Stomach (tissue), 8 donors: ENCODE measurements at regions not wholly inside any gene's neighbourhood (a gene's known extent, or its start where the extent isn't known, plus 50 kb on each side); places are given as distances from the start of the nearest gene placed in this dataset.

ENCODE experiments used
- DNase-seq, 2 donors: peaks; one replicate each; pipeline versions ENCODE4 v3.0.0 to v3.0.0-alpha.2; 2013 to 2019
- H3K27ac ChIP-seq, 5 donors: fragments of 200-600 bp in 4 of 5; sonication (generic) in 4 of 5; one replicate each; pipeline ENCODE4 v1.5.1; 2013 to 2019; ENCODE audit warnings: mild to moderate bottlenecking in 1 of 5, moderate library complexity in 1 of 5
- H3K27me3 ChIP-seq, 3 donors: fragments of 200-600 bp; sonication (generic); one replicate each; pipeline ENCODE4 v1.5.1; 2017 to 2019; ENCODE audit warnings: mixed run types in 1 of 3
- H3K36me3 ChIP-seq, 4 donors: fragments of 200-600 bp; sonication (generic); 1 replicate in 3 of 4; 2 replicates in 1 of 4; pipeline ENCODE4 v1.5.1; 2016 to 2019
- H3K4me1 ChIP-seq, 4 donors: fragments of 200-600 bp; sonication (generic); one replicate each; pipeline ENCODE4 v1.5.1; 2016 to 2019
- H3K4me3 ChIP-seq, 4 donors: fragments of 200-600 bp; sonication (generic) in 3 of 4; one replicate each; pipeline ENCODE4 v1.5.1; 2016 to 2019; ENCODE audit warnings: mild to moderate bottlenecking in 1 of 4
- H3K9me3 ChIP-seq, 4 donors: fragments of 200-600 bp; sonication (generic); one replicate each; pipeline ENCODE4 v1.5.1; 2016 to 2019
- EP300 ChIP-seq: sonication (generic); formaldehyde crosslinking; IDR thresholded peaks from one replicate; pipeline ENCODE4 v1.6.1; 2017; ENCODE audit warnings: antibody characterized with exemption
- POLR2A ChIP-seq, 4 donors: fragments of 450-650 bp; IDR thresholded peaks; one replicate each; pipeline ENCODE4 v1.6.1; 2016; ENCODE audit warnings: antibody characterized with exemption in 4 of 4, control low read depth in 2 of 4, mild to moderate bottlenecking in 1 of 4, moderate library complexity in 1 of 4
- POLR2AphosphoS5 ChIP-seq, 3 donors: sonication (generic); formaldehyde crosslinking; IDR thresholded peaks; one replicate each; pipeline ENCODE4 v1.6.1; 2016; ENCODE audit warnings: antibody characterized with exemption in 3 of 3
- WGBS, 5 donors: extraction: QIAGEN DNeasy Blood & Tissue Kit in 3 of 5; methylation state at CpG; one replicate each; pipeline versions ENCODE4 v1.1.5 to v1.1.7; 2013 to 2018; 5-methylcytosine and 5-hydroxymethylcytosine counted together
- intact Hi-C: fragments of 100-400 bp; cut with DNase I; formaldehyde crosslinking; loops from one replicate; pipeline ENCODE4 v1.15.1; 2023; ENCODE audit warnings: low total_unique reads
- TF ChIP-seq, protein P1 (sequence below), 7 experiments: fragments of 450-650 bp in 4 of 7; fragments of 200-600 bp in 3 of 7; sonication (generic) in 3 of 7; IDR thresholded peaks; one replicate each; pipeline ENCODE4 v1.5.1; 2016 to 2019; ENCODE audit warnings: antibody characterized with exemption in 7 of 7, control low read depth in 2 of 7, mild to moderate bottlenecking in 1 of 7
- donor health status: healthy with polysubstance abuse.
- donor health status: Bipolar disorder and iron deficiency.
- donor health status: healthy.

DNA sequence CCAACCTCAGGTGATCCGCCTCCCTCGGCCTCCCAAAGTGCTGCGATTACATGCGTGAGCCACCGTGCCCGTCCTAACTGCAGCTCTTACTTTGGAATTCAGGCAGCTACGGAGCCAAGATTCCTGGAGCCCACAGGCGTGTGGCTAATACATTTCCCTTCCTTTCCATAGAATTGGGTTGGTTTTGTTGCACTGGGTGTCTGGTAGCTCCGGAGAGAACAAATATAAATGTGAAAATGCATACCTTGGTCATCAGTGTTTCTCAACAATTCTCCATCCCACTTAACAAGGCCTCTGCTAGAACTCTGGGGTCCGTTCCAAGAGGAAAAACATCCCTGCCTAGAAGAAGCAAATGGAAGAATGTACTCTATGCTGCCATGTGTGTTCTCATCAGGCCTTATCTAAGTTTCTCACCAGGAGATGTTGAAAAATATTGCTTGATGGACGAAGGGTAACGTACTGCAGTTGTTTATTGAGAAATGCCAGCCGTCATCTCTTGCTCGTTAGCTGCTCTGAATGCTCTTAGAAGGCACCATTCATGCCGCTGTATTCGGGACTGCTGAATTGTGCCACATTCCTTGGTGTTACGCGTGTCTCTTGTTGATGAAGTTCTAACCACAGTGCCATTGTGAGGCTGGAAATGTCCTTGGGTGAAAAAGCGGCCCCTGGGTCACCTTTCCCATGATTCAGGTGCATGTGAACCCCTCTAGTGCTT, 50.5 kb upstream of the CD99 start:
- H3K36me3 ChIP-seq: peaks cover 0 to 30% (median 13%) of the 10 kb centered on the region in 4 donors
- TF ChIP-seq EP300: no peak
- TF ChIP-seq, protein P1, sequence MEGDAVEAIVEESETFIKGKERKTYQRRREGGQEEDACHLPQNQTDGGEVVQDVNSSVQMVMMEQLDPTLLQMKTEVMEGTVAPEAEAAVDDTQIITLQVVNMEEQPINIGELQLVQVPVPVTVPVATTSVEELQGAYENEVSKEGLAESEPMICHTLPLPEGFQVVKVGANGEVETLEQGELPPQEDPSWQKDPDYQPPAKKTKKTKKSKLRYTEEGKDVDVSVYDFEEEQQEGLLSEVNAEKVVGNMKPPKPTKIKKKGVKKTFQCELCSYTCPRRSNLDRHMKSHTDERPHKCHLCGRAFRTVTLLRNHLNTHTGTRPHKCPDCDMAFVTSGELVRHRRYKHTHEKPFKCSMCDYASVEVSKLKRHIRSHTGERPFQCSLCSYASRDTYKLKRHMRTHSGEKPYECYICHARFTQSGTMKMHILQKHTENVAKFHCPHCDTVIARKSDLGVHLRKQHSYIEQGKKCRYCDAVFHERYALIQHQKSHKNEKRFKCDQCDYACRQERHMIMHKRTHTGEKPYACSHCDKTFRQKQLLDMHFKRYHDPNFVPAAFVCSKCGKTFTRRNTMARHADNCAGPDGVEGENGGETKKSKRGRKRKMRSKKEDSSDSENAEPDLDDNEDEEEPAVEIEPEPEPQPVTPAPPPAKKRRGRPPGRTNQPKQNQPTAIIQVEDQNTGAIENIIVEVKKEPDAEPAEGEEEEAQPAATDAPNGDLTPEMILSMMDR (IDR thresholded peaks at IDR 0.05): no peak
- TF ChIP-seq POLR2A (IDR thresholded peaks at IDR 0.05): no peak
- TF ChIP-seq POLR2AphosphoS5 (IDR thresholded peaks at IDR 0.05): no peak
- no peak for DNase-seq
- H3K27me3 ChIP-seq: no peaks in the 10 kb centered on the region
- 92 to 98% (median 96%) methylated on average over 19 of the region's 19 CpGs for WGBS, 5 donors
- H3K27ac ChIP-seq: no peak overlapping the region
- no peak overlapping the region for H3K4me3 ChIP-seq
- H3K4me1 ChIP-seq: no peaks in the 10 kb centered on the region
- intact Hi-C loops: loop anchor here (10.0 kb wide), 1 partner anchor 174 kb away; no protein-coding TSS in a partner anchor
- H3K9me3 ChIP-seq: no peaks in the 10 kb centered on the region

DNA sequence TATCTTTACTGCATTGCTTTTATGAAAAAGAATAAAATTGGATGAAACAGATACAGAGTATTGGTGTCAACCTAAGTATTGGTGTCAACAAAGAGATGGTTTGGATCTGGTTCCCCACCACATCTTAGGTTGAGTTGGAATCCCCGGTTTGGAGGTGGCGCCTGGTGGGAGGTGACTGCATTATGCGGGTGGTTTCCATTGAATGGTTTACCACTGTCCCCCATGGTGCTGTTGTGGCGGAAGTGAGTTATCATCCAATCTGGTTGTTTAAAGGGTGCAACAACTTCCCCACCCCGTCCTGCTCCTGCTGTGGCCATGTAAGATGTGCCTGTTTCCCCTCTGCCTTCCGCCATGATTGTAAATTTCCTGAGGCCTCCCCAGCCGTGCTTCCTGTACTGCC, 52.8 kb upstream of the CD99 start:
- Histone ChIP-seq H3K4me3 (no peak overlapping the region), H3K9me3 (no peaks in the 10 kb centered on the region), H3K36me3 (peaks cover 0 to 30% (median 13%) of the 10 kb centered on the region in 4 donors), H3K27me3 (no peaks in the 10 kb centered on the region), H3K4me1 (no peaks in the 10 kb centered on the region), H3K27ac (no peak overlapping the region)
- 86 to 89% (median 89%) methylated on average over 7 of the region's 7 CpGs for WGBS, 5 donors
- TF ChIP-seq POLR2AphosphoS5 (IDR thresholded peaks at IDR 0.05) (no peak), POLR2A (IDR thresholded peaks at IDR 0.05) (no peak), EP300 (no peak)
- TF ChIP-seq, protein P1 (IDR thresholded peaks at IDR 0.05): no peak
- DNase-seq: no peak
- intact Hi-C loops: no loop called here

DNA sequence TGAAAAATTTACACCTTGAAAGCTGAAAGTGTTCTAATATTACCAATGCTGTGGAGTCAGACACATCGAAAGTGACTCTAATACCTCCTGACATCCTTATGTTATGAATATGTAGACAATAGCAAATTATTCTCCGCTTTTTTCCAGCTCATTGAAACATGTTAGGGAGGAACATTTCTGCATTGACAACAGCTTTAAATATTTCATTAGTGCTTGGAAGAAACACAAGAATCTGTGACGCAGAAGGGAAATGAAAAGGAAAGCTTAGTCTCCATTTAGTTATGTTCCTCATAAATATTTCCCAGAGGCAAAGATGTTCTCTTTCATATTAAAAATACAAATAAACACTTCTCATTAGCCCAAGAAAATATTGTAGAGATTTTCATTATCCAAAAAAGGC, 55.8 kb upstream of the CD99 start:
- Histone ChIP-seq H3K9me3 (peaks cover 0 to 6% (median 3%) of the 10 kb centered on the region in 4 donors), H3K27me3 (no peaks in the 10 kb centered on the region), H3K4me1 (no peaks in the 10 kb centered on the region), H3K4me3 (no peak overlapping the region), H3K27ac (no peak overlapping the region), H3K36me3 (peaks cover 0 to 25% (median 4%) of the 10 kb centered on the region in 4 donors)
- WGBS, 5 donors: 92 to 96% (median 92%) methylated on average over 3 of the region's 3 CpGs
- intact Hi-C loops: no loop called here
- no peak for DNase-seq
- TF ChIP-seq EP300 (no peak), POLR2A (IDR thresholded peaks at IDR 0.05) (no peak), POLR2AphosphoS5 (IDR thresholded peaks at IDR 0.05) (no peak)
- TF ChIP-seq, protein P1 (IDR thresholded peaks at IDR 0.05): no peak

DNA sequence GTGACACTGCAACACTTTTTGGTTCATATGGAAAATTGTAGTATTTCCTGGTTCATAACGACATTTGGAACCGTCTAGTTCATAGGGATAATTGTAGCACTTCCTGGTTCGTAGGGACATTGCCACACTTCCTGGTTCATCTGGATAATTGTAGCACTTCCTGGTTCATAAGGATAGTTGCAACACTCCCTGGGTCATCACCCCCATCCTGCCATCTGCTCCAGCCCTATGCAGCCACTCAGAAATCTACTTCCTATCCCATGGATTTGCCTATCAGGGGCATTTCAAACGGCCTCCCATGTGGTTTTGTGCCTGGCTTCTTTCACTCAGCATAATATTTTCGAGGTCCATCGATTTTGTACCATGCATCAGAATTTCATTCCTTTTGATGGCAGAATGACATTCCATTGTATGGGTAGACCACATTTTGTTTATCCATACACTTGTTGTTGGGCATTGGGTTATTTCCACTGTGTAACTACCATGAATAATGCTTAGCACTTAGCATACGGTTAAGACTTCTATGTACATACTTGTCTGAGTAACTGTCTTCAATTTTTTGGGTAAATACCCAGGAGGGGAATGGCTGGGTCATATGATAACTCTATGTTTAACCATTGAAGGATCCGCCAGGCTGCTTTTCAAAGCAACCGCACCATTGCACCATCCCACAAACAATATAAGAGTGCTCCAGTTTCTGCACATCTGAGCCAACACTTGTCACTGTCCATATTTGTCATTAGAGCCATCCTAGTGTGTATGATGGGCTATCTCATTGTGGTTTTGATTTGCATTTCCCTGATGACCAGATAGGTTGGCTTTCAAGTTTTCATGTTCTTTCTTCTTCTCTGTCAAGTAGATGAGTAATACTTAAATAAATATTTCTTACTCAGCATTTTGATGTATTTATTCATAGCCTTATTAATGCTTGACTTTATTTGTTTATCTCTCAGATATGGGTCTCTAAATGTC, 58.3 kb upstream of the CD99 start:
- Histone ChIP-seq H3K4me3 (no peak overlapping the region), H3K9me3 (peaks cover 0 to 23% (median 9%) of the 10 kb centered on the region in 4 donors), H3K27ac (peak overlapping the region in 1 of 5 donors; percentile 28), H3K36me3 (peaks cover 4 to 20% (median 10%) of the 10 kb centered on the region in 4 donors), H3K4me1 (no peaks in the 10 kb centered on the region), H3K27me3 (no peaks in the 10 kb centered on the region)
- TF ChIP-seq EP300 (no peak), POLR2A (IDR thresholded peaks at IDR 0.05) (no peak)
- no peak for DNase-seq
- WGBS, 5 donors: 89 to 96% (median 93%) methylated on average over 9 of the region's 9 CpGs
- intact Hi-C loops: no loop called here
